Breast epithelium (tissue), 3 donors: ENCODE measurements at regions not wholly inside any gene's neighbourhood (a gene's known extent, or its start where the extent isn't known, plus 50 kb on each side); places are given as distances from the start of the nearest gene placed in this dataset.

Experiments used
- POLR2A ChIP-seq: fragments of 450-650 bp; IDR thresholded peaks from one replicate; pipeline ENCODE4 v1.6.1; 2016; ENCODE audit warnings: antibody characterized with exemption, mild to moderate bottlenecking, moderate library complexity
- TF ChIP-seq, protein P1 (sequence below), 3 donors: fragments of 450-650 bp; IDR thresholded peaks; one replicate each; pipeline ENCODE4 v1.5.1; 2016 to 2017; ENCODE audit warnings: antibody characterized with exemption in 3 of 3, mild to moderate bottlenecking in 3 of 3, moderate library complexity in 3 of 3

DNA sequence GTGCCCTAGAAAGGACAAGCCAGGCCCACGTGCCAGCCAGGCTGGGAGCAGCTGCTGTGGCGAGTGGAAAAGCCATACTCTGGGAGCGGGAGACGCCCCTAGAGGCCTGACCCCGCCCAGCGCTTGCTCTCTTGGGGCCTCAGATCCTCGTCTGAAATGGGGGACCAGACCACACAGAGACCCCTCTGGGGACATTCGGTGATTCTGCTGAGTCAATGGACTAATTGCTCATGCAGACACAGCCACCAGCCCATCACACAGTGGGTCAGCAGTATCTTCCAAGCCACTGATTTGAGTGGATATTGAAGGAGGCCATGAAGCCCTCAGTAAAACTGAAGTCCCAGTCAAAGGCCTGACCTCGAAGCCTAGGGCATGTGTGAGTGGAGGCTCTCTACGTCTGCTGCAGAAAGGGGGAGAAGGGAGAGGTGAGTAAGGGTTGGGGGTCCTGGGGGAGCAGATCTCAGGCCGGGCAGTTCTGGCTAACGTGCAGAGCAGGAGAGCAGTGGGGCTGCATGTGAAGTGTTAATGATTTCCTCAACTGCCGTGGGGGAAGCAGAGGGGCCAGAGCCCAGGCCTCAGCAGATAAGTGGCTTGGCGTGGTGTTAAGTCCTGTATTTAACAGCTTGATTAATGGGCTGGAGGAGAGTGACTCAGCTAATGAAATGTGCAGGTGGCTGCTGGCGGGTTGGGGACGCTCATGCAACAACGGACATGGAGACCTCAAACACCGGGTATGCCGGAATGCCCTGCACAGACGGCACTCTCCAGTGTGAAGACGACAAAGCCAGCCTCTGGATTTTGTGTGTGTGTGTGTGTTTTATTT is 104.4 kb upstream of the TWIST2 start:
- TF ChIP-seq POLR2A: no peak
- TF ChIP-seq, protein P1, sequence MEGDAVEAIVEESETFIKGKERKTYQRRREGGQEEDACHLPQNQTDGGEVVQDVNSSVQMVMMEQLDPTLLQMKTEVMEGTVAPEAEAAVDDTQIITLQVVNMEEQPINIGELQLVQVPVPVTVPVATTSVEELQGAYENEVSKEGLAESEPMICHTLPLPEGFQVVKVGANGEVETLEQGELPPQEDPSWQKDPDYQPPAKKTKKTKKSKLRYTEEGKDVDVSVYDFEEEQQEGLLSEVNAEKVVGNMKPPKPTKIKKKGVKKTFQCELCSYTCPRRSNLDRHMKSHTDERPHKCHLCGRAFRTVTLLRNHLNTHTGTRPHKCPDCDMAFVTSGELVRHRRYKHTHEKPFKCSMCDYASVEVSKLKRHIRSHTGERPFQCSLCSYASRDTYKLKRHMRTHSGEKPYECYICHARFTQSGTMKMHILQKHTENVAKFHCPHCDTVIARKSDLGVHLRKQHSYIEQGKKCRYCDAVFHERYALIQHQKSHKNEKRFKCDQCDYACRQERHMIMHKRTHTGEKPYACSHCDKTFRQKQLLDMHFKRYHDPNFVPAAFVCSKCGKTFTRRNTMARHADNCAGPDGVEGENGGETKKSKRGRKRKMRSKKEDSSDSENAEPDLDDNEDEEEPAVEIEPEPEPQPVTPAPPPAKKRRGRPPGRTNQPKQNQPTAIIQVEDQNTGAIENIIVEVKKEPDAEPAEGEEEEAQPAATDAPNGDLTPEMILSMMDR (IDR thresholded peaks at IDR 0.05): no peak
